ENCODE measurements at regions not wholly inside any gene's neighbourhood (a gene's known extent, or its start where the extent isn't known, plus 50 kb on each side); places are given as distances from the start of the nearest gene placed in this dataset.

DNA sequence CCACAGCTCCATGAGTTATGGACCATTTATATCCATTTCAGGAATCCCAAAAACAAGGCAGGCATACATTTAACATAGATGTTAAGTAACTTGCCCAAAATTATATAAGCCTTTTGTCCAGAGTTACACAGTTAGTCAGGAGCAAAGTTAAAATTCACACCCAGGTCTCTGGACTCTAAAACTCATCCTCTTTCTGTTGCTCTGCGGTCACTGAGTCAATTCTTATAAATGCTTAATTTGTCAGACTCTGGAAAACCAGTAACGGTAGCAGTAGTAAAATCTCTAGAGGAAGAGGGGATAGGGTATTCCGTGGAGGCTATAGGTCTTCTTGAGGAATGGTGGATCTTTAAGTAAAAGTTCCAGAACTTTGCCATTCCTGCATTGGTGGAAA, 223.6 kb upstream of the JUN start:
- no peak for DNase-seq

DNA sequence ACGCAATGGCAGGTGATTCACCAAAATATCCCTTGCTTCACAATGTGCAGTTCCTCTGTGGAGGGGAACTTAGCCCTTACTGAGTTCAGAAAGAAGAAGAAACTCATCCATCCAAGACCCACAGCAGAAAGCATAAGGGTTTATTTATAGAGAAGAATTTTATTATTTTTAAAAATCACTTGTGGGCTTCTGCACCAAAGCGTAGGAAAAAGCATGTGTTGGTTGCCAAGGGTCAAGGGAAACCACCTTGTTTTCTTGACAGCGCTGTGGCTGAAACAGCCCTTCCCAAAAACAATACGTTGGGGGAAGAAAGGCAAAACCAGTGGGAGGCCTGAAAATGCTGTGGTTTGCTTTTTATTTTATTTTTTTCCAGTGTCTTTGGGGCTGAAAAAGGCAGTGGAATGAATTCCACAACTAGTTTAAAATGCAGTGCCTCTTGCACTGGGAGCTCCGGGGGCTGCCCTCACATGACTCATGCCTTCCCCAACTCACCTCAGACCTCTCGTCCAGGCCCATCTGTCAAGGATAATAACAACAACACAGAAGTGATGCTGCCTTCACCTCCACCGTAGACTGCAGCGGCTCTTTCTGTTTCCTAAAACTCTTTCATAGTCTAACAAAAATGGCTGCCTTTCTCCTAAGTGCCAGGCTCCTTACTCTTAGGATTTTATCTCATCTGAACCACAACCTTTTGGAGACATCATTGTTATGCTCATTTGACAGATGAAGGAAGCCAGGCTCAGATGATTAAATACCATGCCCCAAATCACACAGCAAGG, 224.2 kb upstream of the JUN start:
- no peak for DNase-seq

DNA sequence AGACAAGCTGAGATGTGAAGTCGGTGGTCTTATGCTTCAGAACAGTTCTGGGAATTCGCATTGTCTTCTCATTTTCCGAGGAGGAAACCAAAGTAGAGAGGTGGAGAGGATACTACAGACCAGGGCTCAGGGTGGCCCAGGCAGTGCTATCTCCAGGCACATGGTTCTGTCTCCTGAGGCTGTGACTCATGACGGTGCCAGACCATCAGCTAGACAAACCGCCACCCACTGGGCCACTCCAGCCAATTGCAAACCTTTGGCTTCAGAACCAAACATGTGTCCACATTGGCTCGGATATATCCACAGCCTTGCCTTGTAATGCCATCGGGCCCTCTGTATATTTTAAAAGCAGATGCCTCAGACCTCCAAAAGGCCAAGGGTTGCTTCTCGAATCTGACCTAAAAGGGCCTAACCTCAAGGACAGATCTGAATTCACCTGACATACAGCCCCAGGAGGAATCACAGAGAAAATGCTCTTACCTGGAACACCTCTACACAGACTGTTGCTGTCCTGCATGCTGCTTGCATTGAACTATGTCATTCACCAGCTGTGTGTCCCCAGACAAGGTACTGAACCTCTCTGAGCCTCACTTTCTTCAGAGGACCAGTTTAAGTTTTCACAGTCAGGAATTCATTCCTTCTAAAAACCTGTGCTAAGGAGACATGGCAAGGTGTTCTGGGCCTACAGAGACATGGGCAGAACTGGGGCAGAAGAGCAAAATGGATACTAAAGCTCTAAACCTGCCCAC, 224.9 kb upstream of the JUN start:
- DNase-seq: no peak

DNA sequence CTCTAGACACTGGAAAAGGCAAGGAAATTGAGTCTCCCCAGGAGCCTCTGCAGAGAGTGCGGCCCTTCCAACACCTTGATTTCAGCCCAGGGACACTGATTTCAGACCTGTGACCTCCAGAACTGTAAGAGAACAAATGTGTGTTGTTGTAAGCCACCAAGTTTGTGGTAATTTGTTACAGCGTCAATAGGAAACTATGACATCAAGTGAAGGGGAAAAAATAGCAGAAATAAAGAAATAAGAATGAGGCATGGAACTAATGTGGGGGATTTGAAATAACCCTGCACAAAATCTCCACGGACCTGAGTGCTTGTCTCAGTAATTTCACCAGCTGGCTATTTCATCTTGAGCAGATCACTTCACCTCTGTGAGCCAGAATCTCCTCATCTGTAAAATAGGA, 227.8 kb upstream of the JUN start:
- DNase-seq: no peak

DNA sequence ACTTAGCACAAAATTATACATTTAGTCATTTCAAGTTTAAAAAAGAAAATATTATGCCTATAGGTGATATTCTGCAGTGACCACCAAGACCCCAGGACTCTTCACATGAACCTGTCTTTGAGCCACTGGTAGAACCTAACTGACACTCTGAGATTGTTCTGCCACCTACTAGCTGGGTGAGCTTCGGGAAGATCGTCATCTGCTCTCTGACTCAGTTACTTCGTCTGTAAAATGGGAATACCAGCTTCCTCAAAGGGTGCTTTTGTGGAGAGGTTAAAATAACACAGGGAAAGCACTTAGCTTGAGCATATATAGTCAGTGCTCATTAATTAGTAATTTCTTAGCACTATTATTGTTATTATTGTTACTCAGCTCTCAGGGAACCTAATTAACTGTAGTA, 228.5 kb upstream of the JUN start:
- DNase-seq: no peak

DNA sequence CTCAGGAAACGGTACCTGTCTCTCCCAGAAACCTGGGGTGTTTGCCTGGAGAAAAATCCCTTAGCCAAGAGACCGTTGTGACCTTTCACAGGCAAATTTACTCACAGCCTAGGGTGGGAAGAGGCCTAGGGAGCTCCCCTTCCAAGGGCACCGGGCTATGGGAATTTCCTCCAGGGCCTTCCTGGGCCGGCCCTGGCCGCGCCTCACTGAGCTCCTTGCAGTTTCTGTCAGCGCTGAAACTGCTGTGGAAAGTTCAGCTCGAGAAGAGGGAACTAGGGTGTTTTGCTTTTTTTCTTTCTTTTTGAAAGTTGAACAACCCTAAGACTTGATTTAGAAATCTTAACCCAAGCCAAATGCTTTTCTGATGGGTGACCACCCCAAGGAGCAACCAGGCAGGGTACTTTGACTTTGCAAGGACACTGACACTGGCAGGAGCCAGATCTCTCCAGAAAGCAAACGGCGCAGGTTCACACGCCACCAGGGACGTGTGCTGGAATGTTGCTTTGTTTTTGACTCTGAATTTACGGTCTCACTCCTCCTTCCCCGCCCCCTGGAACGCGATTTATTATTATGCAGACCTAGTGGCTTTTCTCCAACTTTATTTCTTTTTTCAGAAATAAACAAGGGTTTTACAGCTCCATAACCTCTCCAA, 229.6 kb upstream of the JUN start:
- no peak for DNase-seq

DNA sequence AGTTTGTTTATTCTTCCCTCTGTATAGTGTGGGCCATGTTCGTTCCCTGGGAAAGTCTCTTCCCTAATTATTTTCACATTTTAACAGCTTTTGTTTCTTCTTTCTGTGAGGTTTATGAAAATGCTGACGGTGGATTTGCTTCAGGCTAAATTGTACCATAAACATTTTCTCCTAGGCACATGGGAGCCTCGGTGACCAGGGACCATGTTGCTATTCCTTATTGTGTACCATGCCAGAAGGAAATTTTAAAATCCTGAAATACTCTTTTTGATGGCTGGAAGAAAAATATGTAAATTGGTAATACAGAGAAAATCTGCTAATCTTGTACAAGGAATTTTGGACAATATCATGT, 230.1 kb upstream of the JUN start:
- no peak for DNase-seq

DNA sequence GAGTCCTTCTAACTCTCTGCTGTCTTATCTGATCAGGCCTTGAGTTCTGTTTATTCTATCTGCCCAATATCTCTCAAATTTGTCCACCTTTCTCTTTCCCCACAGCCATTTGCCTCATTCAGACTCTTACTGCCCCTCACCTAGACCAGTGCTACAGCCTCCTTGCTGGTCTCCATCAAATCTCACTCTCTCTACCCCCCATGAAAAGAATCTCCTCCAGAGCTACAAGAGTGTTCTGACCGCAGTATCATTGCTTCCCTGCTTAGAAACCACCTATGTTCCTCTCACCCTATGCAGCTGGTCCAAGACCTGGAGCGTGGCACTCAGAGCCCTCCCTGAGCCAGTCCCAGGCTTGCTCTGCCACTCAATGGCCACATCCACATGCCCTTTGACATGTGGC, 231.0 kb upstream of the JUN start:
- no peak for DNase-seq

DNA sequence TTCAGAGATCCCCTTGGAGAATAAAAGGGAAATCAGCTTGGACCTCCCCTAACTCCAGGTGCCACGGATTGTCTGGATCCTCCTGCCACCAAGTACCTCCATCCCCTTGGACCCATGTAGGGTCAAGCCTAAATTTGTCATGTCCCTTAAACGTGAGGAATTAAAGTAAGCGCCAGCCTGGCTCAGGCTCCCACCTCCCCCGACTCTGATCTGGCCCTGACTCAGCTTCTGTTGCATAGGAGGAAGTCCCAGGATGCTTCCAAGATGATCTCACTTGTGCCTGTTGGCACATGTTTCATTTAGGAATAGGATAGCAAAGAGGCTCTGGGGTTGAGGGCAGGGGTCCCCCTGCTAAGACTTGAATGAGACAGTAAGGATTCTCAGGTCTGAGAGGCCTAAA, 231.9 kb upstream of the JUN start:
- no peak for DNase-seq

DNA sequence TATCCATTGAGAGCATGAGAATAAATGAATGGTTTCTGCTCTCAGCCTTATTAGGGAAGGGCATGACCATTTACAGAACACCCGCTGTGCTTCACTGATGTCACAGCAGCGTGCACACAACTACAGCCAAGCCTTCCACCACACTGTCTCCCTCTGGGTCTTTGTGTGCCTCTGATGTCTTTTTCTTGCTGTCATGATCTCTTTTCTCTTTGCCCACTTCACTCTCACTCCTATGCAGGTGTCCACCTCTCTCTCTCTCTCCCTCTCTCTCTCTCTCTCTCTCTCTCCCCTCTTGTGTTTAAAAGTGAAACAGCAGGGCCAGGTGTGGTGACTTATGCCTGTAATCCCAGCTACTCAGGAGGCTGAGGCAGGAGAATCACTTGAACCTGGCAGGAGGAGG, 232.5 kb upstream of the JUN start:
- DNase-seq: peak; percentile 73

DNA sequence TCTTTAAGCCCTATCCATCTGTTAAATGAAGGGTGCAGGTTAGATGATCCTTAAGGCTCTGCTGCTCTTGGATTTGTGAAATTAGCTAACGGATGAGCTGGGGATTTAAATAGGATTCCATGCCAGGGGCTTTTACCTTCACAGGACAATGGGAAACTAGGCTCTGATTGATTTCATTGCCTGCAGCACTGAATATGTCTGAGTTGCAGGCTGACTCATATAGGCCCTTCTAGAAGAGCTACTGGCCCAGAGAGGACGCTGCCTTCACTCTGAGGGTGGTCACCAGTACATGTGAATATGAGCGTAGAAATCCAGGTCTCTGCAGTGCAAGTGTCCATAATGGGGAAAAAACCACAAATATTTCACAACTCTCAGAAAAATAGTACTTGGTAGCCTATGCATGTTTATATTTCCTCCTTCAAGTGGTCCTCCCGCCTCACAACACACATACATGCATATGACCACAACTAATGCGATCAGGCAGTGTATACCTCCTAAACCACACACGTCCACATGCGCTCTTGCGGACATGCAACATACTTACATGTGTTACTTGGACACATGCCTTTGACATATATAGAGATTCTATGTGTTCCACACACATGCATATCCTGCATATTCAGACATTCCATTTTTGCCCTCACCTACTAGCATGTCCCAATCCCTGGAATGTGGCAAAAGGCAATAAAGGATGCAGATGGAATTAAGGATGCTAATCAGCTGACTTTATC, 233.8 kb upstream of the JUN start:
- no peak for DNase-seq

DNA sequence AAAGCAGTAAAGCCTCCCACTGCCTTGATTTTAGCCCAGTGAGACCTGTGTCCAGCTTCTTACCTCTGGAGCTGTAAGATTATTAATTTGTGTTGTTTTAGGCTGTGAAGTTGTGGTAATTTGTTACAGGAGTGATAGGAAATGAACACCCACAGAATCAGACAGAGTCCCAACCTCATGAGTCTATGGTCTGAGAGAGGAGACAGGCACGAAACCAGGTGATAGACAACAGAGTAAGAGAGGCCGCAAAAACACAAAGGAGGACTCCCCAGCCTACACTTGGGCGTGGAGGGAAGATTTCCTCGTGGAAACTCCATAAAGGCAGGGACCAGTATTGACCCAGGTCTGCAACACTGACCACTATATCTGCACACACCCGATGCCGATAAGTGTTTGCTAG, 234.6 kb upstream of the JUN start:
- no peak for DNase-seq

DNA sequence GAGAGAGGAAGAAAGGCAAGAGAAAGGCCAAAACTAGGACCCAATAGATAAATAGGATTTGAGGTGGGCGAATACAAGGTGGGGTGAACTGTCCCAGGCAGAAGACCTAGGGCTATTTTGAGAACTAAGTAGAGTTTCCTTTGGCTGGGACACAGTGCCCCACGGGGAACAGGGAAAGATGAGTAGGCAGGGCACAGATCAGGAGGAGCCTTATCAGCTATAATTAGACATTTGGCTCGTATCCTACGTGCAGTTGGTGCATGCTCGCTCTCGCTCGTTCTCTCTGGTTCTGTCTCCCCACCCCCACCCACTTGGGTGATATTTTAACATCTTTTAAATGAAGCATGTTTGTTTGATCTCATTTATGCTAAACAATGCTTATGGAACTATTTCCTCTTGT, 235.0 kb upstream of the JUN start:
- DNase-seq: no peak

DNA sequence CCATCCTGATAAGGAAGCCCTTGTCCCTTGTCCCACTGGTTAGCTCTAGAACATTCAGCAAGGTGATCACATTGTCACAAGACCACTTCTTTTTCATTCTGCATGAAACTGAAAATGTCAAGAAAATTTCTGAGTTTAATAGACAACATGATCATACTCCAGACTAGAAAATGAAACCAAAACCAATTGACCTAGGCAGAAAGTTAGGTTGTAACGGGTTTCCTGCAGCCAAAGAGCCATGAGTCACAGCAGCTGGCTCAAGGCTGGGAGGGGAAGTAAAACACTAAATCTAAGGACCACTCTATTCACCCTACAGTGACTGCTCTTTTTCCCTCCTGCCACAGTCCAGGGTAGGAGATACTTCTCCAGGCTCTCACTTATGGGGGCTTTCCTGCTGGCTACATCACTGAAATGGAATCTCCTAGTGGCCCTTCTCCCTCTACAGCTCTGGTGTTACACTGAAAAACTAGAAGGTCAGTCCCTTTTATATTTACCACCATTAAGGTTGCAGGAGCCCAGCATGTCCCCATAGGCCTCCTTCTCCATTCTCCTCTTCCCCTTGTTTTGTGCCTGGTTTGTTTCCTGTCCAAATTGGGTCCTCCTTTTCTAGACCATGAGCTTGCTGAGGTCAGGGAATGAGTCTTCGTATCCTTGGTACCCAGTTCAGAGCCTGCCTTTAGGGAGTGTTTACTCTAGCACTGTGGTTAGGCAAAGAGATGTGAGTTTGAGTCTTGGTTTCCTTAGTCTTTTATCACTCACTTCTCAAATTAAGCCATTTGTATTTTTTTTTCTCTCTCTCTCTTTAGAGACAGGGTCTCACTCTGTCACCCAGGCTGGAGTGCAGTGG, 236.5 kb upstream of the JUN start:
- DNase-seq: no peak

DNA sequence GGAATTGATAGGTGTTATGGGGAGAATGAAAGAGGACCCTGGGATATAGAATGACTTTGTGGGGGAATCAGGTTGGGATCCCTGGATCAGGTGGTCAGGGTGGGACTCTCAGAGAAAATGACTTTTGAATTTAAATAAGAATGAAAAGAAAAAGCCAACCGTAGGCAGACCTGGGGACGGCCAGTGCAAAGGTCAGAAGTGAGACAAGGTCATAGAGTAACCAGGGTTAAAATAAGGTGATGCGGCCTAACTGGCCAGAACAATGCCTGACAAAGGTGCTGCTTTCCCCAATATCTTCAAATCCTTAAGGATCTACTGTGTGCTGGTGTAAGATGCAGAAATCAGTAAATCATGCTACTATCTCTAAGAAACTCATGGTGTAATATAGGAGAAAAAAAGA, 238.4 kb upstream of the JUN start:
- no peak for DNase-seq

DNA sequence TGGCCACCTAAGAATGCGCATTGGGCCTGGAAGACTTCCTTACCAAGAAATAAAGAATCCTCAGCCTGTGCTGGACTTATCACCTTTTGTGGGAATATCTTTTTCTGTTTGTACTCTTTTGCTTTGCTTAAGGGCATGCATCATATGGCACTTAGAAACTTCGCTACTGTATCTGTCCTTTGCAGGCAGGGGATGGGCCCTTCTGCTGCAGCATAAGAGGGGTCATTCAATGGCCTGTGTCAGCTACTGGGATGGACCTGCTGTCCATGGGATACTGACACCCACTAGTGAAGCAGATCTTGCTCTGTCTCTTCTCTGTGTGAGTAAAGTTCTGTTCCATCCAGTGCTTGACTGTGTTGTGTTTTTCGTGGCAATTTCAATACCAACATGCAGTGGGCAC, 239.0 kb upstream of the JUN start:
- DNase-seq: no peak

DNA sequence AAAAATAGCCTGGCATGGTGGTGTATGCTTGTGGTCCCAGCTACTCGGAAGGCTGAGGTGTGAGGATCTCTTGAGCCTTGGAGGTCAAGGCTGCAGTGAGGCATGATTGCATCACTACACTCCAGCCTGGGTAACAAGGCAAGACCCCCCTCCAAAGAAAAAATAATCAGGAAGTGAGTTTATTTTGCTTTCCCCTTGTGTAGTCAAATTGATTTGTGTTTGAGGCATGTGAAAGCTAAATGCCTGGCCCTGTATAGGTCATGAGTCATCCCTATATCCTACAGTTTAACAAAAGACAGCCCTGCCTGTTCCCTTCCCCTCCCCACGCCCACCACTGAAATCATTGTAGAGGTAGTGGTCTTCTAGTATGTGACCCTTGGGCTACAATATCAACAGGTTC, 241.4 kb upstream of the JUN start:
- DNase-seq: no peak

DNA sequence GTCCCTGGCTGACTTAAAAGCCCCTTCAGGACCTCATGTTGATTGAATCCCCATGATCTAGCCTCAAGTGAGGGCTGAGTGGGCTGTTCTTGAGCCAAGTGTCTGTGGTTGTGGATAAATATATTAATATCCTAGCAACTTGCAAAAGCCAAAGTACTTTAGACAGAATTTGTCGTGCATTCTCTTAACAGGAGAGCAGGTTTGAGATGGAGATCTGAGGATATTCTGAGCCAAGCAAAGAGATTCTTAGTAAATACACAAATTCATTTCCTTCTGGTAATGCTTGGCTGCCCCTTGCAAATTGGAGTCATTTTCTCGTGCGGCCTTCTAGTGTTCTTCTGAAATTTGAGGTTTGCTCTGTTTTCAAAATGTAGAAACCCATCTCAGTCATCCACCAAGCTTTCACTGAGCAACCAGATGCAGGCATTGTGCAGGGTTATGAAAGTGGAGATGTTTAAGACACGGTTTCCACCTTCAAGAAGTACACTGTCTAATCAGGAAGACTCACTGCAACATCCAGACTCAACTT, 242.1 kb upstream of the JUN start:
- no peak for DNase-seq

DNA sequence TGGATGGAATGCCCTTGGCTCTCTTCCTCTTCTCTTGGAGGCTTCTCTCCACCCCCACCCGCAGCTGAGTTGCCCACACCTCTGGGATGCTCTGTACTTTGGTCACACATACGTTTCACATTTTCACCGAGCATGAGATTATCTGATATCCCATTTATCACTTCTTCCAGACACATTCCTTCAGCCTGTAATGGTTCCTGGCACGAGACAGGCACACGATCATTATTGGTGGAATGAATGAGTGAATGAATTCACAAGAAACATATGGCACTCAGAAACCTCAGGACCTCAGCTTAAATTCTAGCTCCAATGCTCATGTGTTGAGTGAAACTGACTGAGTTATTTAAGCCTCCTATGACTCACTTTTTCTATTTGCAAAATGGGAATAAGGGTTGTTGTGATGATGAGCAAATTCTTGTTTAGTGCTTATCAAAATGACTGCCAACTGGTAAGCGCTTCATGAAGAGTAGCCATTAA, 242.7 kb upstream of the JUN start:
- DNase-seq: no peak

DNA sequence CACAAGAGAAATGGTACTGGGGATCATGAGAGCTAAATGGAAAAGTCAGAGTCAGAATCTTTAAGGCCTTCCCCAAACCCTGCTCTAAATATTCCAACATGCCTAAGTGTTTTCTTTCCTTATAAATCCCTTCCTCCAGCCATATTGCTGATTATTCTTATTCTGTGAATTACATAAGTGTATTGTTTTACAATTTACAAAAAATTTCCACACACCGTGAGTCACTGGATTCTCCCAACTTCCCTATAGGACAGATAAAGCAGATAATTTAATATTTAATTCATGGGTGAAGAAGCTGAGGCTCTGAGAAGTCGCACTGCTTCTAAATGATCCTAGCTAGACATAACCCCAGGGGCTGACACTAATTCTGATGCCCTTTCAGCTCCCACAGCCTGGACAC, 243.3 kb upstream of the JUN start:
- no peak for DNase-seq

DNA sequence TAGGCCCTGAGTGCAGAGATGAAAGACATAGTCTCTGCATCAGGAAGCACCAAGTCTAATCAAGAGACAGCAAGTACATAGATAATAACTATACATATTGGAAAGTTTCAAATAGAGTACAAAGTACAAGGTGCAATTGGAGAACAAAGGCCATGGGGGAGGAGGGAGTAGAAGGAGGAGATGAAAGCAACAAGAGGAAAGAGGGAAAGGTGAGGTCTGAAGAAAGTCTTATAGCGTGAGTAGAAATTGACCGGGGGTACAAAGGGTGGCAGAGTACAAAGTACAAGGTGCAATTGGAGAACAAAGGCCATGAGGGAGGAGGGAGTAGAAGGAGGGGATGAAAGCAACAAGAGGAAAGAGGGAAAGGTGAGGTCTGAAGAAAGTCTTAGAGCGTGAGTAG, 244.2 kb upstream of the JUN start:
- no peak for DNase-seq

DNA sequence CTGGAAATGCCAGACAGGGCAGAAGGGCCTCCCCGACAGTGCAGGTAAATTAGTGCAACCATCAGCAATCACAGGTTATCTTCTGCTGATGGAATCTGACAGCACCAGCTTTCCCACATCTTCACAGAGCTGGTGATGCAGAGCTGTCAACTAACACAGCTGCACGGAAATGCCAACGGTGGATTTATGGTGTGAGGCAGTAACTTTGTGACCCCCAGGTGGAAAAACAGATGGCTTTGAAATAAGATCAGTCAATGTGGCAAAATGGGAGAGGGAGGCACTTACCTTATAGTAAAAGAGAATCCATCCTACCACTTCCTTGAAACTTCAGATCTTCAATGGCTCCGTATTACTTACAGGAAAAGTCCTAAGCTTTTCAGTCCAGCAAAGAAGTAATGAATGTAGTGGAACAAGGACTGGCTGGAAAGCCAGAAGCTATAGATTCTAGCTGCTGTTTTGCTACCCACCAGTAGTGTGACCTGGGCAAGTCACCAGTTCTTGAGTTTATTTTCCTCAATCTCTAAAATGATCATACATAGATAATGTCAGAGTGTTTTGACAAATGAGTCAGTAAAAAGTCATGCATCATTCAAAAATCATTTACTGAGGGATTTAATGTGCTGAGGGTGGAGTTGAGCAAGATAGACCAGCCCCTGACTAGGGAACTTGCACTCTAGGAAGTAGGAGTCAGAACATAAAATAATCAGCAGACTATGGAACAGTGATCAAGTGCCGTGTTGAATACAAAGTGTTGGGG, 245.7 kb upstream of the JUN start:
- no peak for DNase-seq

Data from NCI-H146 (cell line).